GM10248 (cell line): ENCODE measurements at regions not wholly inside any gene's neighbourhood (a gene's known extent, or its start where the extent isn't known, plus 50 kb on each side); places are given as distances from the start of the nearest gene placed in this dataset.

Experiments used
- CTCF ChIA-PET: fragments of 300-600 bp; sonication (Branson Sonifier 250); formaldehyde crosslinking; extraction: SDS; loops from one replicate; lab custom pipeline; 2021; ENCODE audit warnings: antibody characterized with exemption; lab: Yijun Ruan, JAX
- POLR2A ChIA-PET: fragments of 350-650 bp; sonication (Branson Sonifier 250); formaldehyde crosslinking; extraction: SDS; loops from one replicate; lab custom pipeline; 2020; ENCODE audit warnings: antibody characterized with exemption; lab: Yijun Ruan, JAX
- DNase-seq: peaks from one replicate; pipeline ENCODE4 v3.0.0; 2012; ENCODE audit errors: extremely low spot score
- TF ChIP-seq, protein P1 (sequence below): IDR thresholded peaks from 2 replicates; pipeline ENCODE4 v1.5.1; 2012; ENCODE audit warnings: mild to moderate bottlenecking, low read depth; ENCODE audit errors: extremely low read depth, missing control alignments, control extremely low read depth

DNA sequence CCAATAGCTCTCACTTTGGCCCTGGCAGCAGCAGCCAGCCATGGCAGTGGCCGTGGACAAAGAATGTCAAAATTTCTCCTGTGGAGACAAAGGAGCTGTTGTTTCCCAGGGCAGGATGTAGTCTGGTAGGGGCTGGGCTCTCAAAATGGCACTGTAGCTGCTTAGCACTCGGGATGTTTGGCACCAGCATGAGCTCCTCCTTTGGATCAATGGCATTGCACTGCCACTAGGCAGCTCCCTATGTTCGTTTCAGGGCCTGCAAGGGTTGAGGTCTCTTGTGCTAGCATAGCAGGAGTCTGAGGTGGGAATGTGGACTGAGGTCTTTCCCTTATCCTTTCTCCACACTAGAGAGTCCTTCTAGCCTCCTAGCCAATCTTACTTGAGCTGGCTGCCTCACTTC is 948.8 kb upstream of the FAM98A start:
- CTCF ChIA-PET: interaction anchor here (0.9 to 1.6 kb wide), 2 partner anchors 18 to 19 kb away, joined by 3 to 4 read pairs; no protein-coding TSS in a partner anchor
- DNase-seq: no peak
- POLR2A ChIA-PET: no interaction called here
- TF ChIP-seq, protein P1, sequence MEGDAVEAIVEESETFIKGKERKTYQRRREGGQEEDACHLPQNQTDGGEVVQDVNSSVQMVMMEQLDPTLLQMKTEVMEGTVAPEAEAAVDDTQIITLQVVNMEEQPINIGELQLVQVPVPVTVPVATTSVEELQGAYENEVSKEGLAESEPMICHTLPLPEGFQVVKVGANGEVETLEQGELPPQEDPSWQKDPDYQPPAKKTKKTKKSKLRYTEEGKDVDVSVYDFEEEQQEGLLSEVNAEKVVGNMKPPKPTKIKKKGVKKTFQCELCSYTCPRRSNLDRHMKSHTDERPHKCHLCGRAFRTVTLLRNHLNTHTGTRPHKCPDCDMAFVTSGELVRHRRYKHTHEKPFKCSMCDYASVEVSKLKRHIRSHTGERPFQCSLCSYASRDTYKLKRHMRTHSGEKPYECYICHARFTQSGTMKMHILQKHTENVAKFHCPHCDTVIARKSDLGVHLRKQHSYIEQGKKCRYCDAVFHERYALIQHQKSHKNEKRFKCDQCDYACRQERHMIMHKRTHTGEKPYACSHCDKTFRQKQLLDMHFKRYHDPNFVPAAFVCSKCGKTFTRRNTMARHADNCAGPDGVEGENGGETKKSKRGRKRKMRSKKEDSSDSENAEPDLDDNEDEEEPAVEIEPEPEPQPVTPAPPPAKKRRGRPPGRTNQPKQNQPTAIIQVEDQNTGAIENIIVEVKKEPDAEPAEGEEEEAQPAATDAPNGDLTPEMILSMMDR: no peak

DNA sequence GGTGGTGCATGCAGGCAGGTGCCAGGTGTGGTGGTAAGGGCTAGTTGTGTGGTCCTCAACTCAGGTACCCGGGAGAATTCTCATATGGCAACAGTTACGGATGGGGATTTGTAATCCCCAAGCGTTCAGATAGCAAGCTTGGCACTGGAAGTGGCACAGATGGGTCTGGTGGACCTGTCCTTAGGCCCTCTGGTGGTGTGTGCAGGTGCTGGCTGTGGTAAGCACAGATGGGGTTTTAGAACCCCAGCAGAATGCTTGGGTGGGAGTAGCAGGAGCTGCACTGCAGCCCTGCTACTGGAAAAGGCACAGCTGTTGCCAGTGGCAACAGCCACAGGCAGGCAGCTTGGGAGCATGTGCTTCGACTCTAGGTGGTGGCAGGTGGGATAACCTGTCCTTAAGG is 948.2 kb upstream of the FAM98A start:
- TF ChIP-seq, protein P1: no peak
- DNase-seq: no peak
- POLR2A ChIA-PET: no interaction called here
- CTCF ChIA-PET: interaction anchor here (0.9 kb wide), 1 partner anchor 18 kb away, joined by 3 read pairs; no protein-coding TSS in a partner anchor

DNA sequence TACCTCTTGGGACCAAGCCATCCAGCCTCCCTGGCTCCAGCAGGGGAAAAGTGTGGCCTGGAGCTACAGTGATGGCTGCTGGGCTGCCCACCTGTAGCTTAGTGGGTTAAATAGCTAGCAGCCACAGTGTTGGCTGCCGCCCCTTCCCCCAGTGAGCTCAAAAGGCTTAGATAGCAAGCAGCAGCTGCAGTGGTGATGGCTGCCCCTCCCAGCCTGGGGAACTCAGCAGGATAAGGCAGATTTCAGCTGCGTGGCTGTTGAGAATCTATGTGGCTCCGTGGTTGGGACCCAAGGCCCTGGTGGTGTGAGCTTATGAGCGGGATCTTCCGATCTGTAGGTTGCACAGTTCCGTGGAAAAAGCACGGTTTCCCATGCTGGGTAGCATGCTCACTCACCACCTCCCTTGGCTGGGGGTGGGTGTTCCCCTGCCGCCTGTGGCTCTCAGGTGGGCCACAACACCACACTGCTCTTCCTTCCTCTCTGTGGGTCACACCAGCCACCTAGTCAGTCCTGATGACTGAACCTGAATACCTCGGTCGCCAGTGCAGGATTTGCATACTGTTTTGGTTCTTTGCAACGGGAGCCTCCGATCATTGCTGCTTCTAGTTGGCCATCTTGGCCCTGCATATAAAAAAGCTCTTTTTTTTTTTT is 946.5 kb upstream of the FAM98A start:
- CTCF ChIA-PET: interaction anchor here (1.0 kb wide), 1 partner anchor 27 kb away, joined by 3 read pairs; no protein-coding TSS in a partner anchor
- POLR2A ChIA-PET: no interaction called here
- TF ChIP-seq, protein P1: no peak
- no peak for DNase-seq

DNA sequence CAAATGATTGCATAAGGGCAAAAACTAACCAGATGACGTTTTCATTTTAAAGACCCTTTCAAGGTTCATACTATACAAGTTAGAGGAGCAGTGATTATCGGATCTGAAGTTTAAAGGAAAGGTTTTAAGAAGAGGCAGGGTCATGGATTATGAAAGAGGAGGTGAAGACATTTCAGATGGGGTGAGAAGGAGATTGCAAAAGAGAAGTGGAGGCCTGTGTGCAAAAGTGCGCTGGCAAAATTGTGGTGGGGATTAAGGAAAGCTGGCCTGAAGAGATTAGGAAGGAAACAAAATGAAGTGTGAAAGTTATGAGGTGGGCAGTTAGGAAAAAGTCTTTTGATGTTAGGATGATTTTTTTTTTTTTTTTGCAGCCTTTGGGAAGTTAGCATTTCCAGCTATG is 935.7 kb upstream of the FAM98A start:
- no peak for DNase-seq

DNA sequence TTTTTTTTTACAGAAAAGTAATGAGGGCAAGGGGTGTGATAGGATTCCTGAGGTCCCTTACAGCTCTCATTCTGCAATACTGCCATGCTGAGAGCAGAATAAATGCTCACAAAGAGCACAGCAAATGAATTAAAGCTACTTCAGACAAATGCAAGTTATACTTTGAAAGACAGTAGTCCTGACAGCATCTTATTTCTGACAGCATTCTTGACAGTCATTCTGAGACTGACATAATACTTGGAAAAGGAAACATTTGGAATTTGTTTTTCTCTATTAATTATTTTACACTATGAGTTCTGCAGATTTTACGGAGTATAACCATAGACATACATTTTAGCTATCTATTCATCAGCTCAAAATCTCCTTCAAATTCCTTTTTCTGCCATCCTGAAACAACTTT is 935.2 kb upstream of the FAM98A start:
- ChIA-PET CTCF (interaction anchor here (0.9 kb wide), 1 partner anchor 9 kb away, joined by 3 read pairs; no protein-coding TSS in a partner anchor), POLR2A (no interaction called here)
- TF ChIP-seq, protein P1: no peak
- no peak for DNase-seq

More for the DNA sequence above, 935.7 kb upstream of the FAM98A start:
- ChIA-PET CTCF (no interaction called here), POLR2A (no interaction called here)
- TF ChIP-seq, protein P1: no peak

DNA sequence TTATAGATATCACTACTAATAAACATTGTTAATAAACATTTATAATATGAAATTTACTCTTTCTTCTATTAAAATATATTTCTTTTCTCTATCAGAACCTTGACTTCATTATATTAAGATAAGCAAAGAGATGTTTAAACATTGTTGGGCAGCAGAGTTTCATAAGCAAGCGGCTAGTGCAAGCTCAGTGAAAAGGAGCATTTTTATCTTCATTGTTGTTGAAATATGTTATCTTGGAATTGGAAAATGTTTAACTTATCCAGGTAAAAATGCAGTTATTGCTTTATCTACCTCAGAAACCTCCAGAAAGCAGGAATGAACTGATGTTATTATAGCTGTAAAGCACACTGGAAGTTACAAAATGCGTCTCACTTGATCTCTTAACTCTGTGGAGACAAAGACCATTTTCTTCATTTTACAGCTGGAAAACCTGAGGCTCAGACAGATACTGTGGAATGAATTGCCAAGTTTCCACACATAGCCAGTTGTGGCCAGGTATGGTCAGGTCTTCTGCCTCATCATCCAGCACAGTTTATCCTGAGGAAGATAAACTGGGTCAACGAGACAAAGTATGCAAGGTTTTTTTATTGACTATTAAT is 934.6 kb upstream of the FAM98A start:
- ChIA-PET CTCF (interaction anchor here (0.9 kb wide), 1 partner anchor 10 kb away, joined by 3 read pairs; no protein-coding TSS in a partner anchor), POLR2A (no interaction called here)
- DNase-seq: no peak
- TF ChIP-seq, protein P1: no peak
